GM18505 (cell line): ENCODE measurements at regions not wholly inside any gene's neighbourhood (a gene's known extent, or its start where the extent isn't known, plus 50 kb on each side); places are given as distances from the start of the nearest gene placed in this dataset.

Experiments used
- ATAC-seq: cut with Tn5 transposase; IDR thresholded peaks from one replicate; pipeline ENCODE4 v1.9.1; 2021; ENCODE audit not compliant: unreplicated experiment
- POLR2A ChIP-seq: IDR thresholded peaks from 4 replicates; pipeline ENCODE4 v1.6.1; 2011; ENCODE audit warnings: borderline replicate concordance; ENCODE audit not compliant: insufficient read depth, insufficient read length; ENCODE audit errors: extremely low read depth

- ATAC-seq: no peak
- TF ChIP-seq POLR2A: no peak
These were observed 216.0 kb downstream of the DSEL start for GRCh38 chr18:67300498-67300897.

- no peak for ATAC-seq
- no peak for TF ChIP-seq POLR2A
These were observed 223.7 kb downstream of the DSEL start for GRCh38 chr18:67292814-67293213.

- no peak for ATAC-seq
- no peak for TF ChIP-seq POLR2A
These were observed 226.1 kb downstream of the DSEL start for GRCh38 chr18:67290421-67290820.

GRCh38 chr18:67285583-67285982 is 230.9 kb downstream of the DSEL start:
- no peak for TF ChIP-seq POLR2A
- no peak for ATAC-seq

GRCh38 chr18:67282796-67283195 is 233.7 kb downstream of the DSEL start:
- no peak for ATAC-seq
- TF ChIP-seq POLR2A: no peak

- no peak for TF ChIP-seq POLR2A
- ATAC-seq: no peak
These were observed 234.8 kb downstream of the DSEL start for GRCh38 chr18:67281746-67282145.

- ATAC-seq: no peak
- TF ChIP-seq POLR2A: no peak
These were observed 235.9 kb downstream of the DSEL start for GRCh38 chr18:67280486-67281242.

GRCh38 chr18:67279988-67280387 is 236.5 kb downstream of the DSEL start:
- no peak for ATAC-seq
- no peak for TF ChIP-seq POLR2A

GRCh38 chr18:67278984-67279383 is 237.5 kb downstream of the DSEL start:
- ATAC-seq: no peak
- no peak for TF ChIP-seq POLR2A

- no peak for TF ChIP-seq POLR2A
- ATAC-seq: no peak
These were observed 239.9 kb downstream of the DSEL start for GRCh38 chr18:67276638-67277037.

GRCh38 chr18:67273288-67273687 is 243.2 kb downstream of the DSEL start:
- no peak for ATAC-seq
- TF ChIP-seq POLR2A: no peak

GRCh38 chr18:67269206-67269605 is 247.3 kb downstream of the DSEL start:
- no peak for ATAC-seq
- TF ChIP-seq POLR2A: no peak

- ATAC-seq: no peak
- TF ChIP-seq POLR2A: no peak
These were observed 248.0 kb downstream of the DSEL start for GRCh38 chr18:67268530-67268929.

- TF ChIP-seq POLR2A: no peak
- no peak for ATAC-seq
These were observed 250.0 kb downstream of the DSEL start for GRCh38 chr18:67266246-67267237.

- no peak for TF ChIP-seq POLR2A
- no peak for ATAC-seq
These were observed 250.9 kb downstream of the DSEL start for GRCh38 chr18:67265464-67266245.
